ENCODE measurements at regions not wholly inside any gene's neighbourhood (a gene's known extent, or its start where the extent isn't known, plus 50 kb on each side); places are given as distances from the start of the nearest gene placed in this dataset.

DNA sequence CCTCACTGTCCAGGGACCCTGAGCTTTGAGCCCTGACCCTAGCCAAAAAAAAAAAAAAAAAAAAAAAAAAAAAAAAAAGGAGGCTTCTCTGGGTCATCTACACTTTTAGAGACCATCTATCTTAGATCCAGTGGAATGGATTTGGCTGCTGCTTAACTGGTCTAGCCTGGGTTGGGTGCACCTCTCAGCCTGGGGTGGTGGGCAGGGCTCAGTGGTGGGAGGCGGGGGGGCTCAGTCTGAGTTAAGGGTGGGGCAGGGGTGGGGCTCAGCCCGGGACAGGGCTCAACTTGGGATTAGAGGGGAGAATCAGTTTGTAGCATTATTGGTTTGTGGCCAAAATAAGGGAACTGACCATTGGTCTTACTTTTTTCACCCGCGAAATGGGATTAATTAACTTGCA is 139.2 kb downstream of the TPRA1 start:
- Histone ChIP-seq H3K4me2 (ENCODE audit: low read length) (no peak overlapping the region), H3K27ac (ENCODE audit: low read length) (no peak overlapping the region), H3K9me3 (ENCODE audit: low read length) (no peaks in the 10 kb centered on the region), H3K9me2 (ENCODE audit: insufficient read depth, low read length) (no peaks in the 10 kb centered on the region), H3F3A (ENCODE audit: insufficient read depth, low read length, poor library complexity, severe bottlenecking) (no peaks in the 10 kb centered on the region), H3K27me3 (ENCODE audit: insufficient read depth, low read depth, low read length) (peaks cover 3% of the 10 kb centered on the region), H3K36me3 (ENCODE audit: insufficient read depth, low read length) (no peaks in the 10 kb centered on the region), H3K9ac (ENCODE audit: low read length) (no peak overlapping the region), H3K79me2 (replicated peaks; ENCODE audit: insufficient read depth, low read length) (no peaks in the 10 kb centered on the region), H2AFZ (ENCODE audit: low read depth, low read length) (no peak overlapping the region), H4K20me1 (ENCODE audit: insufficient read depth) (no peaks in the 10 kb centered on the region), H3K4me3 (ENCODE audit: low read length) (no peak overlapping the region)
- TF ChIP-seq, protein P1, sequence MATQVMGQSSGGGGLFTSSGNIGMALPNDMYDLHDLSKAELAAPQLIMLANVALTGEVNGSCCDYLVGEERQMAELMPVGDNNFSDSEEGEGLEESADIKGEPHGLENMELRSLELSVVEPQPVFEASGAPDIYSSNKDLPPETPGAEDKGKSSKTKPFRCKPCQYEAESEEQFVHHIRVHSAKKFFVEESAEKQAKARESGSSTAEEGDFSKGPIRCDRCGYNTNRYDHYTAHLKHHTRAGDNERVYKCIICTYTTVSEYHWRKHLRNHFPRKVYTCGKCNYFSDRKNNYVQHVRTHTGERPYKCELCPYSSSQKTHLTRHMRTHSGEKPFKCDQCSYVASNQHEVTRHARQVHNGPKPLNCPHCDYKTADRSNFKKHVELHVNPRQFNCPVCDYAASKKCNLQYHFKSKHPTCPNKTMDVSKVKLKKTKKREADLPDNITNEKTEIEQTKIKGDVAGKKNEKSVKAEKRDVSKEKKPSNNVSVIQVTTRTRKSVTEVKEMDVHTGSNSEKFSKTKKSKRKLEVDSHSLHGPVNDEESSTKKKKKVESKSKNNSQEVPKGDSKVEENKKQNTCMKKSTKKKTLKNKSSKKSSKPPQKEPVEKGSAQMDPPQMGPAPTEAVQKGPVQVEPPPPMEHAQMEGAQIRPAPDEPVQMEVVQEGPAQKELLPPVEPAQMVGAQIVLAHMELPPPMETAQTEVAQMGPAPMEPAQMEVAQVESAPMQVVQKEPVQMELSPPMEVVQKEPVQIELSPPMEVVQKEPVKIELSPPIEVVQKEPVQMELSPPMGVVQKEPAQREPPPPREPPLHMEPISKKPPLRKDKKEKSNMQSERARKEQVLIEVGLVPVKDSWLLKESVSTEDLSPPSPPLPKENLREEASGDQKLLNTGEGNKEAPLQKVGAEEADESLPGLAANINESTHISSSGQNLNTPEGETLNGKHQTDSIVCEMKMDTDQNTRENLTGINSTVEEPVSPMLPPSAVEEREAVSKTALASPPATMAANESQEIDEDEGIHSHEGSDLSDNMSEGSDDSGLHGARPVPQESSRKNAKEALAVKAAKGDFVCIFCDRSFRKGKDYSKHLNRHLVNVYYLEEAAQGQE (IDR thresholded peaks at IDR 0.05; ENCODE audit: borderline replicate concordance): no peak
- TF ChIP-seq TAF1 (IDR thresholded peaks at IDR 0.05; ENCODE audit: low read depth) (no peak), SMC3 (conservative IDR thresholded peaks at IDR 0.05; ENCODE audit: poor library complexity) (no peak)

DNA sequence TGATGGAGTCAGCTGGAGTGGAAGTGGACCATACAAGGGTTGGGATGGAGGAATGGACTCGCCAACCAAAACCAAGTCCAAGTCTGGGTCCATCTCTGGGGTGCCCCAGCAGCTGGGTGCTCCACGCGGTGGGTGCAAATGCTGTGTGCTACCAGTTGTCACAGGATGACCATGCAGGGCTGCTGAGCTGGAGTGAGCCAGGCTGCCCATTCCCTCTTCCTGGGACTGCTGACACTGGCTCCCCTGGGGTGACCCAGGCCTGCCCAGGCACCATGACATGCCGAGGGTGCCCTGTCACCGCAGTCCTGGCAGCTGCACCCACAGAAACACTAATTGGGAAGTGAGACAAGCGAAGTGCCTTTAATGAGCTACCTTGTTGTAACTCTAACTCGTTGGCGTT is 140.2 kb downstream of the TPRA1 start:
- Histone ChIP-seq H3K36me3 (ENCODE audit: insufficient read depth, low read length) (no peaks in the 10 kb centered on the region), H3K9me3 (ENCODE audit: low read length) (no peaks in the 10 kb centered on the region), H3K4me3 (ENCODE audit: low read length) (no peak overlapping the region), H3K4me2 (ENCODE audit: low read length) (no peak overlapping the region), H3K9ac (ENCODE audit: low read length) (no peak overlapping the region), H4K20me1 (ENCODE audit: insufficient read depth) (no peaks in the 10 kb centered on the region), H3K9me2 (ENCODE audit: insufficient read depth, low read length) (no peaks in the 10 kb centered on the region), H3K27ac (ENCODE audit: low read length) (no peak overlapping the region), H3K79me2 (replicated peaks; ENCODE audit: insufficient read depth, low read length) (no peaks in the 10 kb centered on the region), H3F3A (ENCODE audit: insufficient read depth, low read length, poor library complexity, severe bottlenecking) (no peaks in the 10 kb centered on the region), H3K27me3 (ENCODE audit: insufficient read depth, low read depth, low read length) (no peaks in the 10 kb centered on the region), H2AFZ (ENCODE audit: low read depth, low read length) (no peak overlapping the region)
- no peak for TF ChIP-seq RAD21 (conservative IDR thresholded peaks at IDR 0.05)
- TF ChIP-seq, protein P1 (IDR thresholded peaks at IDR 0.05; ENCODE audit: borderline replicate concordance): no peak
- no peak for TF ChIP-seq EZH2 (IDR thresholded peaks at IDR 0.05; ENCODE audit: borderline replicate concordance, insufficient read depth, low read length, poor library complexity, severe bottlenecking)
- TF ChIP-seq POLR2AphosphoS5 (IDR thresholded peaks at IDR 0.05): no peak
- TF ChIP-seq, protein P2, sequence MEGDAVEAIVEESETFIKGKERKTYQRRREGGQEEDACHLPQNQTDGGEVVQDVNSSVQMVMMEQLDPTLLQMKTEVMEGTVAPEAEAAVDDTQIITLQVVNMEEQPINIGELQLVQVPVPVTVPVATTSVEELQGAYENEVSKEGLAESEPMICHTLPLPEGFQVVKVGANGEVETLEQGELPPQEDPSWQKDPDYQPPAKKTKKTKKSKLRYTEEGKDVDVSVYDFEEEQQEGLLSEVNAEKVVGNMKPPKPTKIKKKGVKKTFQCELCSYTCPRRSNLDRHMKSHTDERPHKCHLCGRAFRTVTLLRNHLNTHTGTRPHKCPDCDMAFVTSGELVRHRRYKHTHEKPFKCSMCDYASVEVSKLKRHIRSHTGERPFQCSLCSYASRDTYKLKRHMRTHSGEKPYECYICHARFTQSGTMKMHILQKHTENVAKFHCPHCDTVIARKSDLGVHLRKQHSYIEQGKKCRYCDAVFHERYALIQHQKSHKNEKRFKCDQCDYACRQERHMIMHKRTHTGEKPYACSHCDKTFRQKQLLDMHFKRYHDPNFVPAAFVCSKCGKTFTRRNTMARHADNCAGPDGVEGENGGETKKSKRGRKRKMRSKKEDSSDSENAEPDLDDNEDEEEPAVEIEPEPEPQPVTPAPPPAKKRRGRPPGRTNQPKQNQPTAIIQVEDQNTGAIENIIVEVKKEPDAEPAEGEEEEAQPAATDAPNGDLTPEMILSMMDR (IDR thresholded peaks at IDR 0.05; ENCODE audit: poor library complexity, severe bottlenecking): no peak
- TF ChIP-seq TAF1 (IDR thresholded peaks at IDR 0.05; ENCODE audit: low read depth): no peak
- TF ChIP-seq SMC3 (conservative IDR thresholded peaks at IDR 0.05; ENCODE audit: poor library complexity): no peak
- TF ChIP-seq EP300 (conservative IDR thresholded peaks at IDR 0.05; ENCODE audit: poor library complexity, severe bottlenecking): no peak

All from neural cell (in vitro differentiated cells).